ENCODE measurements at regions not wholly inside any gene's neighbourhood (a gene's known extent, or its start where the extent isn't known, plus 50 kb on each side); places are given as distances from the start of the nearest gene placed in this dataset.
A peak's percentile ranks its signal among the peaks of the same experiment; 100 is the strongest.

GRCh38 chr3:14273901-14274611, 95.4 kb downstream of the LSM3 start:
- no peak for DNase-seq

GRCh38 chr3:14274612-14274936, 96.0 kb downstream of the LSM3 start:
- no peak for DNase-seq

GRCh38 chr3:14274999-14275961, 96.7 kb downstream of the LSM3 start:
- DNase-seq: no peak

DNA sequence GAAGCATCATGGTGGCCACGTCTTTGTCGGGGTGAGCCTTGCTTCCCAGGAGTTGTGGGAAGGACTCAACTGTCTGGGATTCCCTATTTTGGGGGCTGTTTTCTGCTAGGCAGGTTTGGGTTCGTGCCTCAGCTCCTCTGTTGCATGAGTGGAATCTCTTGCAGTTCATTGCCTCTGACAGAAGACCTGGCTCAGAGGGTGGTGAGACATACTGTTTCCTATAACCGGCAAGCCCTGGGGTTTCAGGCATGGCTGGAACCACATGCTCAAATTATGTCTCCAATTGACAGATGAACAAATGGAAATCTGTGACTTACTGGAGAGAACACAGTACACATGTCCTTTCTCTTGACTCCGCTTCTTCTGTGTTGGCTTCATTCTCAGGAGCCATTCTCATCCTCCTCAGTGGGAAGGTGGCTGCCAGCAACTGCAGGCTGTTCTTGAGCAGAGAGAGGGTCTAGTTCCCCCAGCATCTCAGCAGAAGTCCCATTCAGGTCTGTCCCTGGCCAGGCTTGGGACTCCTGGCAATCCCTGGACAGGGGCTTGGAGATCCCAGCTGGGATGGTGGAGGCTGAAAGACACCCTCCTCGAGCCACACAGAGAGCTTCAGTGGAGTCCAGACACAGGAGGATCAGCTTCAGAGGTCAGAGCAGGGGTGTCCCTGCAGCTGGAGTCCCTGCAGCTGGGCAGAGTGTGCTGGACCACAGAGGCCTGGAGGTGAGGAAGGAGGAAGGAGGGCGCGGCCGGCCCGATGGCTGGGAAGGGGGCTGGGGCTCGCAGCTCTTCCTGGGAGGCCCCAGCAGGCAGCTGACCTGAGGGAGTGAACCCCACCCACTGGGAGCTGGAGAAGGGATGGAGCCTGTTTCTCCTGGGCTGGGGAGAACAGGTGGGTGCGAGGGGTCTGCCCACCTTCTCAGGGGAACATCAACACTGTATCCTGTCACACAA, 97.6 kb downstream of the LSM3 start:
- DNase-seq: no peak

- DNase-seq: no peak
Observed at GRCh38 chr3:14277557-14277956, 98.9 kb downstream of the LSM3 start.

DNA sequence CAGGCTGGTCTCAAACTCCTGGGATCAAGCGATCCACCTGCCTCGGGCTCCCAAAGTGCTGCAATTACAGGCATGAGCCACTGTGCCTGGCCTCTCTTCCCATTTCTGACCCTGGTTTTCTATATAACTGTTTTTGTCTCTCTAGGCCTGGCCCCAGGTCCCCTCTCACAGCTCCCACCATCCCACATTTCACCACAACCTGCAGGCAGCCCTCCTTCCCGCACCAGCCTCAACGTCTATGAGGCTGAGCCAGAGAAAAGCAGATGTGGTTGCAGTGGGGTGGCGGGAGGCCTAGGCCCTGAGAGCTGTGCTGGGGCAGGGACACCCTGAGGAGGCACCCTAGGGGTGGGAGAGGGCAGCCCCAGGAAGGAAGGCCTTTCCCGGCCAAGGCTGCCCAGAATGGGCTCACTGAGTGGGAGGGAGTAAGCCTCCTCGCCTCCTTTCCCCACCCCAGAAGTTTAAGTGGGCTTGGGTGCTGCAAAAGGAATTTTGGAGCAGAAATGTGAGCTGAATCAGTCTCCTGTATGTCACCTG, 99.7 kb downstream of the LSM3 start:
- DNase-seq: no peak

DNA sequence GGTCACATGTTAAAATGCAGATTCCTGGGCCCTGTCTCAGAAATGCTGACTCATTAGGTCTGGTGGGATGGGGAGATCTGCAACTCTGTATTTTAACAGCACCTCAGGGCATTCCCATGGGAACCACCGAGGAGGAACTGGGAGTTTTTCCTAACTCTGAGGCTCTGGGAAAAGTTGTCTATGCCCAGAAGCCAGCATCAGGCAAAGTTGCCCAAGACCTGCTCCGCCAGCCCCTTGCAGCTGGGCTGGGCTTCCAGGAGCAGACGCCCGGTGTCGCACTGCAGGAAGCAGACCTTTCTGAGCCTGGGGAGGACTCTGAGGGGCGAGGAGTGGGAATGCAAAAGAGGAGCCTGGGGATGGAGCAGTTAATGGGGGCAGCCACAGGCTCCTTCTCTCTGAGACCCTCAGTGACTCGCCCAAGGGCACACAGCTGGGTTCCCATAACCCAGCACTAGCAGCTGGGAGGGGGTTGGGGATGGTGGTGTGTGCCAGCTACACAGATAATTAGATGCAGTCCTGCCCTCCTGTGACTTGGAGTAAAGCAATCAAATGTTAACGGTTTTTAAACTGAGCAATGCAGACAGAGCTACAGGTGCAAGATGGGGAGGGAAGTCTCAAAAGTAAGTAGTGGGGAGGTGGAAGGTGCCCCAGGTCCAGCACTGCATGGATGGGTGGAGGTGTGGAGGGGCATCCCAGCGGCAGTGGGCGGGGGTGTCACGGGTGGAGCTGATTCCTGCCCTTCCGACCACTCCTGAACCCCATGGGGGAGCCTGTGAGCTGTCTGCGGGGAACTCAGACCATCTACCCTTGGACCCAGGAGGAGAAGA, 100.4 kb downstream of the LSM3 start:
- no peak for DNase-seq

DNA sequence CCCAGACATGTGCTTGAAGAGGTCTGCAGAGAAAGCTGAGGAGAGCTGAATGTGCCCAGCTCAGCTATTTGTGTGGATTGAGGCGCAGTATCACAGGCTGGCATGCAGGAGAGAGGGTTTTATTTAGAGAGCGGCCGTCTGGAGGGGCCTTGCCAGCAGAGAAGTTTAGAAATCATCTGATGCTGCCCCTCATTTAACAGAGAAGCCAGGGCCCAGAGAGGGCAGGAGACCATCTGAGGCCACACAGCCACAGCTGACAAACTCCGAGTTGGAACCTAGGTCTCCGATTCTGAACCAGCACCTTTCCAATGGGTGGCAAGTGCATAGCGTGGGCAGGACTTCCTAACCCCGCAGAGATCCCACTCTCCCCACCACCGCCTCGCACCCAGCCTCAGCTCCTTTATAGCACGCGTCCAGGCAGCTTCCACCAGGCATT, 101.0 kb downstream of the LSM3 start:
- no peak for DNase-seq

GRCh38 chr3:14280326-14280725, 101.7 kb downstream of the LSM3 start:
- DNase-seq: no peak

- no peak for DNase-seq
Observed at GRCh38 chr3:14281053-14281452, 102.4 kb downstream of the LSM3 start.

GRCh38 chr3:14282001-14282705, 103.5 kb downstream of the LSM3 start:
- DNase-seq: no peak

DNA sequence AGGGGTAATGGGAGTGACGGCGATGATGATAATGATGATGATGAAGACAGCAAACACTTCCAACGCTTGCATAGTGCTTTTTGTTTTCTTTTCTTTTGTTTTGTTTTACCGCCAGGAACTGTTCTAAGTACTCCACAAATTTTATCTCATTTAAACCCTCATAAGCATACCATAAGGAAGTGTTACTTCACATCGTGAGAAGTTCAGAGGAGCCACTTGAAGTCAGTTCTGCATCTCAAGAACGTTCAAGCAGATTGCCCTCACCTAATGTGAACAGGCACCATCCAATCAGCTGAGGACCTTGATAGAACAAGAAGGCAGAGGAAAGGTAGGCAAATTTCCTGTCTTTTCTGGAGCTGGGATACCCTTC, 104.1 kb downstream of the LSM3 start:
- no peak for DNase-seq

DNA sequence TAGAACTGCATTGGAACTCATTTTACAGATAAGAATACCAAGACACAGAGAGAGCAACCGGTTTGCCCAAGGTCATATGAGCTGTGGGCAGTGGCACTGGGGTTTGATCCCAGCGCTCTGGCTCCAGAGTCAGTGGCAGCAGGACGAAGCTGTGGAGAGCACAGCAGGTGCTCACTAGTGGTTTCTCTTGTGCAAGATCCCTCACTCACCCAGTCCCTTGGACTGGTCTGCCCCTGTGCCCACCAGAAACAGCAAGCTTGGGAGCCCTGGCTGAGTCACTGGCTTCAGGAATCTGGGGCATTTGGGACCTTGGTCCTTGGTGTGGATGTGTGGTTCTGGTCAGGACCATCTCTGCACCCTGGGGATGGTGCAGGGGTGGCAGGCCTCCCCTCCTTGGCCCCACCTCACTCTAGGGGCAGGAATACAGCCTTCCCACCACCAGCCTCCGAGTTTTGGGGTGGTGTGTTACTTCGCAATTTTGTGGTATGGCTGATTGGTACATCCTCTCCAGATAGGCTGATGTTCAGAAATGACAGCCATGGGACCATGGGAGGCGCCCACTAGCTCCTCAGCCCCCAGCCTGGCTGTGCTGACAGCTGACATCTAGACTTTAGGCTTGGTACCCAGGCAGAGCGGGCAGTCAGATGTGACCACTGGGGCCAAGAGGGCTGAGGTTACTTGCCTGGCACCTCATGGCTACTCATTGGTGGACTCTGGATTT, 104.6 kb downstream of the LSM3 start:
- no peak for DNase-seq

DNA sequence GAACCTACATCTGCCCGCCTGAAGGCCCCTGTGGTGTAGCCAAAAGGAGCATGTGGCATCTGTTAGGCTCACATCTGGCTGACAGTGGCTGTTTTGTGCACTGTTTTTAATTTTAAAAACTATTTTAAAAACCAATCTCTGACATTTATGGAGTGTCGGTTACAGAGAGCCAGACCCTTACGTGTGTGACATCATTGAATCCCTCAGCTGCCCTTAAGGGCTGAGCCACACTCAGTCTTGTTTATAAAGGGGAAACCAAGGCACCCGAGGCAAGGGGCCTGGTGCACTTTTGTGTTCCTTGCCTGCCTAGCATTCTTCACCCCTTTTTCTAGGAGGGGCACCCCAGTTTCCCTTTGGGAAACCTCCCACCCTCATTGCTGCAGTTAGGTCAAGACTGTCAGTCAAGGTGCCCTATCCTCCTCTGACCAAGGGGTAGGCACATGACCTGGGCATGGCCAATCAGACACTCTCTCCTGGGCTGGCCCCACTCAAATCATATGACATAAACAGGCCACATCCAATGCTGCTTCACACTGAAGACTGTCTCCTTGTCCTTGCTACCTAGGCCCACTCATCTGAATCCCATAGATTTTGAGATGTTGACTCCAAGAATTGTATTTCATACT, 105.3 kb downstream of the LSM3 start:
- DNase-seq: no peak

GRCh38 chr3:14284694-14285547, 106.3 kb downstream of the LSM3 start:
- no peak for DNase-seq

DNA sequence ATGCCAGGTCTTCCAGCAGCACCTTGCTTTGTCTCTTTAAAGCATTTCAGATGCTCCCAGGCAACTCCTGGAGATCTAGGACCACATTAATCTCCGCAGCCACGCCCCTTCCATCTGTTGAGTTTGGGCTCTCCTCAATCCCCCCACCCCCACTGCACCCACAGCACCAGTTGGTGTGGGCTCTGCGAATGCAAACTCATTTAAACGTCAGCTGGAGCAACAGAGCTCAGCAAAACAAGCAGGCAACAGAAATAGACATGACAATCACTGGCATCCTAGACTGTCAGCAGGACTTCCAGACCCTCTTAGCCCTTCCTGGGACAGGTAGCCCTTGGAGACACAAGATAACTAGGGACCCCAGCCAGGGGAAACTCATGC, 106.9 kb downstream of the LSM3 start:
- no peak for DNase-seq

GRCh38 chr3:14286887-14287500, 108.4 kb downstream of the LSM3 start:
- peak; percentile 1 to 29 for DNase-seq

- no peak for DNase-seq
Observed at GRCh38 chr3:14288177-14288788, 109.7 kb downstream of the LSM3 start.

Measured in NCI-H187 (cell line).